ENCODE measurements at regions not wholly inside any gene's neighbourhood (a gene's known extent, or its start where the extent isn't known, plus 50 kb on each side); places are given as distances from the start of the nearest gene placed in this dataset.
"Not testable (repeated sequence)": the region's sequence is repeated elsewhere in the genome, so short reads cannot be mapped to it uniquely, and the experiment has no call there.

- no peak for DNase-seq
Observed at GRCh38 chr2:16248571-16249105, 308.3 kb downstream of the MYCN start.

DNA sequence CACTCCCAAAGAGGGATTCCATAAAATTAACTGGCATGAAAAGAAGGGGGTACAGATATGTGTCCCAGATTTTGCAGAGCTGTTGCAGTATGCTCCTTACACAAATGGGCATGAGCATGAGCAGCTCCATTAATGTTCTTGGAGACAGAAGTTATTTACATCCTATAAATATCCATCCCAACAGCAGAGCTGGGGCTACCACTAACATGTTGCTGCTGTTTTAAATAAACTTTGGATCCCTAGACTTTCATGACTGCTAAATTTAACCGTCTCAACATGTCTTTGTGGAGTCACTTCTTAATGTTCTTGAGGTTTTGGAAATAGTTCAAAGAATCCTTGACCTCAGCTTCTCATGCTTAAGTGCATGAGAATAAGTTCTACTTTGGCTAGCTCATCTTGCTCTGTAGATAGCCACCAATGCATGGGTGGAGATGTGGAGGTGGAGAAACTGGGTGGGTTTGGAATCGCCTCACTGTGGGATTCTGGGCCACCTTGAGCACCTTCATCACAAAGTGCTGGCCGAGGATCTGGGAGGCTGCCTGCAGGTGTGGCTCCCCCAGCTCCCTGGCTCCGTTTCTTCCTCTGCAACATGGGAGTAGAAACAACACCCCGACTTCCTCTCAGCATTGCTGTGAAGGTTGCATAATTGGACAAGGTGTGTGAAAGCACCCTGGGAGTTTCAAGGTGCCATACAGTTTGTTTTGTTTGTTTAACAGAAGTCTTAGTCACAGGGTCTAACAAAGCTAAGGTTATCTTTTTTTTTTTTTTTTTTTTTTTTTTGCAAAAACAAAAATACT is 307.2 kb downstream of the MYCN start:
- no peak for DNase-seq

- no peak for DNase-seq
Observed at GRCh38 chr2:16246911-16247310, 306.6 kb downstream of the MYCN start.

GRCh38 chr2:16246281-16246850 is 306.0 kb downstream of the MYCN start:
- no peak for DNase-seq

DNA sequence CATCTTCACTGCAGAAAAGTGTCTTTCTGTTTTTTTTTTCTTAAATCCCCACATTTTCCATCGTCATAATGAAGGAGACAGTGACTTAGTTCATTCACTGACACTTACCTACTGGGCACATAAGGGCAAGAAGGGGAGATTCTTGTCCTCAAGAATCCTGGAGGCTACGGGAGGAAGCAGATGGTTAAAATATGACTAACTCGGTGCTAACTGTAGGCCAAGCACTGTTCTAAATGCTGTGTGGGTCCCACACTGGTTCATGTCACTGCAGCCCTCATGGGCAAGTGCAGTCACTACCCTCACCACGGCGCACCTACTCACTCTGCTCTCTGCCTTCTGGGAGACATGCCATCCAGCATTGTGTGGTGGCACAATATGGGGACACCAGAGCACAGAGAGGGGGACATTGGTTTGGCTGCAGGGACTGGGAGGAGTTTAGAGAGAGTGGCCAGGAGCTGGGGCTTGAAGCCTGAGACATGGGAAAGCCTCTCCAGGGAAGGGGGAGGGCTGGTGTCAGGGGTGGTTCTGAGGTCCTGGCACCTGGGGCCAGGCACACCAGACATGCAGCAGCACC is 305.2 kb downstream of the MYCN start:
- no peak for DNase-seq

- DNase-seq, result no peak
Observed at GRCh38 chr2:16244966-16245320, 304.6 kb downstream of the MYCN start.

DNA sequence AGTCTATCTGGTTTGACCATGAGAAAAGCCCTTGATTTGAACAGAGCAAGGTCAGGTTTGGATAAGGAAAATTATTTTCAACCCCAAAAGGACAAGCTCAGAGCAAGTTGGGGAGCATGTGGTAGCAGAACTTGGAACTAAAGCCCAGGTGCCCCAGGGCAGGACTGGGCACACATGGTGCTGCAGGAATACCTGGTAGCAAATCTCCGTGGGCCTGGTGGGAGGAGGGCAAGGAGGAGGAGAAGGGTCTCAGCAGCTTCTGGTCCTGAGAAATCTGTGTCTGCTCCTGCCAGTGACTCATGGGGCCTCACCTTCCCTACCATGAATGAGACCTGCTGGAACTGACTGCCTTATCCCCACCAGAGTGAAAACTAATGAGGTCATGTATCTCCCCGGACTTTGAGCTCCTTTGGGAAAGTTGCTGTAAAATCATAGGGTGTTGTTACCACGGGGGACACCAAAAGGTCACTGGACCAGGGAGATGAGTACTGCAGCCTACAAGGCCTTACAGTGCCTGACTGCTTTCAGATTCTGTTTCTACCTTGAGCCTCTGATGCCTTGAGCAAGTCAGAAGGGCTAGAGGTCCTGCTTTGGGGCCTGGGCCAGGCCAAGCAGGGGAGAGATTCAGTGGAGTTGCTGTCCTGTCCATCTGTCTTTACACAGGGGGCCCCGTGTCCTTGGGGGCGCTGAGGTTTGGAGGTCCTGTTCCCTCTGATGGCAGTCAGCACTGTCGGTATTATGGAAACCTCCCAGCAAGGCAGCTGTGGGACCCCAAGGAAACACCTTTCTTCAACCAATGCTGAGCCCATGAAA is 304.0 kb downstream of the MYCN start:
- no peak for DNase-seq

- no peak for DNase-seq
Observed at GRCh38 chr2:16243411-16243996, 303.2 kb downstream of the MYCN start.

GRCh38 chr2:16242906-16243305 is 302.6 kb downstream of the MYCN start:
- no peak for DNase-seq

- no peak for DNase-seq
Observed at GRCh38 chr2:16241166-16242160, 301.1 kb downstream of the MYCN start.

- no peak for DNase-seq
Observed at GRCh38 chr2:16240402-16240801, 300.1 kb downstream of the MYCN start.

DNA sequence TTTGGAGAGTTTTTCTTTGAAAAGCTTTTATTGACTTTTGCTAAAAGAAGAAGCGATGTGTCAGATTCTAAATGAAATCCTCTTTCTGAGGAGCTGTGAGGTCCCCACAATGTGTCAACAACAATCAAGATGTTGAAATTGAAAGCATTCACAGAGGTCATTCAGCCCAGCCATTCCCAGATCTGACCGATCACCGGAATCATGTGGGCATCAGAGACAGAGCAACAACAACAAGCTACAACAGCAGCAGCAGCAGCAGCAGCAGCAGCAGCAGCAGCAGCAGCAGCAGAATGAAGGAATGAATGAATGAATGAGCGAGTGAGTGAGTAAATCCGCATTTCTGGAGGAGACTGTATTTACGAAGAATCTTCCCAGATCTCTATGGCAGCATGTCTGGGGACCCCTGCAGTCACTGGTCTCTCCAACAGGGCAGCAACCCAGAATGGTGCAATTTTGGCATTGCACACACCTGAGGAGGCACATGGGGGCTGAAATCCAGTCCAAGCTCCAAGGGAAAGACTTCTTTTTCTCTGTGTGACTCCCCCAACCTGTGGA is 299.0 kb downstream of the MYCN start:
- DNase-seq, result no peak

DNA sequence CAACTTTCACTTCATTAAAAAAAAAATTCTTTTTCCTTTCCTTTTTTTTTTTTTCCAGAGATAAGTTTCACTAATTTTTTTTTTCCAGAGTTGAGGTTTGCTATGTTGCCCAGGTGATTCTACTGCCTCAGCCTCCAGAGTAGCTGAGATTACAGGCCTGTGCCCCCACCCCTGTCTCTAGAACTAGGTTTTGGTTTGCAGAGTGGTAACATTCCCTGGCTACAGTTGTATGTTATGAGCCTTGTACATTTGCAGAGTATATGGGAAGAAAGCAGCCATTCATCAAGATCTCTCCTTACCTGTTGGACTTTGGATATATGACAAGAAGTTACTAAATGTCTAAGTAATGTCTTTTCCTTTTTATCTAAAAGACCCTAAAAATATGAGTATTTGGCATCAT is 298.4 kb downstream of the MYCN start:
- no peak for DNase-seq

GRCh38 chr2:16238001-16238761 is 297.8 kb downstream of the MYCN start:
- DNase-seq, result no peak

DNA sequence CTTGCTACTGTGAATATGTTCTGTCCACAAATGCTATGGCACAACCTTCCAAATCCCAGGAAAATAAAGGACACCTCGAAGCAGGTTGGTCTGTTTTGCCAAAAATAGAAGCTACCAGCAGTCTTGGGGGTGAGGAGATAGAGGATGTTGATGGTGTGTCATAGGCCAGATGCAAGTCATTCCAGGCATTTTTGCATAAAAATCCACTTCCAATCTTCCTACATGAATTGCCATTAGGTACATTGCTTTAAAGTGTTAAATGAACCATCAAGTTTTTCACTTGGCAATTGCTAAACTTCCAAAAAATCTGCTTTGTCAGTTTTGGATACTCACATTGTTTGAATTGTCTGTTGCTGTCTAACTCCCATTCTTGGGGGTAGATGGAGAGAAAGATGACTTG is 295.4 kb downstream of the MYCN start:
- DNase-seq, result no peak

DNA sequence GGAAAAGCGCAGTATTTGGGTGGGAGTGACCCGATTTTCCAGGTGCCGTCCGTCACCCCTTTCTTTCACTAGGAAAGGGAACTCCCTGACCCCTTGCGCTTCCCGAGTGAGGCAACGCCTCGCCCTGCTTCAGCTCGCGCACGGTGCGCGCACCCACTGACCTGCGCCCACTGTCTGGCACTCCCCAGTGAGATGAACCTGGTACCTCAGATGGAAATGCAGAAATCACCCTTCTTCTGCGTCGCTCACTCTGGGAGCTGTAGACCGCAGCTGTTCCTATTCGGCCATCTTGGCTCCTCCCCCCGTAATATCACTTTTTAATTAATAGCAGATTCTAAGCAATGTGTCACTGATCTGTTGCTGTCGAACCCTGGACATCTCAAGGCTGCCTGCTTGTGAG is 294.9 kb downstream of the MYCN start:
- not testable (repeated sequence) for DNase-seq

DNA sequence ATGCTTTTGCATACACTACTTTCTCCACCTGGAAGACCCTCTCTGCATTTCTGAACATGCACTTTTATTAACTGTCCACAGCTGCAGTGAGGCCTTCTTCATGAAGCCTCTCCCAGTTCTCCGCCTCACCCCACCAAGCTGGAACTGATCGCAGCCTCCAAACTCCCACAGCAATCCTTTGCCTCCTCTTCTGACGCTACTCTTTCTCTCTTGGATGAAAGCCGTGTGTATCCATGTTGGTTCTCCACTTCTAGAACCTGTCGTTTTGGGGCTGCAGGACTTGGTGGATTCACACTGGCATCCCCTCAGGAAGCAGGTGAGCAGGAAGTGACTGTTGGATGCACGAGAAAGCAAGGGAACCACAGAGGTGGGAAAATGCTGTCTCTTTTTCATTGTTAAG is 288.6 kb downstream of the MYCN start:
- DNase-seq, result no peak

- no peak for DNase-seq
Observed at GRCh38 chr2:16228471-16228870, 288.1 kb downstream of the MYCN start.

GRCh38 chr2:16227811-16228462 is 287.6 kb downstream of the MYCN start:
- DNase-seq, result no peak
